ENCODE measurements at regions not wholly inside any gene's neighbourhood (a gene's known extent, or its start where the extent isn't known, plus 50 kb on each side); places are given as distances from the start of the nearest gene placed in this dataset.

- TF ChIP-seq POLR2A (IDR thresholded peaks at IDR 0.05): no peak
- TF ChIP-seq CTCF (IDR thresholded peaks at IDR 0.05): no peak
Measured at GRCh38 chrX:122026665-122027064, 979.3 kb downstream of the GLUD2 start.
